HT-29 (cell line): ENCODE measurements at regions not wholly inside any gene's neighbourhood (a gene's known extent, or its start where the extent isn't known, plus 50 kb on each side); places are given as distances from the start of the nearest gene placed in this dataset.
"Not testable (repeated sequence)": the region's sequence is repeated elsewhere in the genome, so short reads cannot be mapped to it uniquely, and the experiment has no call there.

ENCODE experiments used
- DNase-seq: peaks from one replicate; pipeline ENCODE4 v3.0.0-alpha.2; 2015; ENCODE audit warnings: low spot score

DNA sequence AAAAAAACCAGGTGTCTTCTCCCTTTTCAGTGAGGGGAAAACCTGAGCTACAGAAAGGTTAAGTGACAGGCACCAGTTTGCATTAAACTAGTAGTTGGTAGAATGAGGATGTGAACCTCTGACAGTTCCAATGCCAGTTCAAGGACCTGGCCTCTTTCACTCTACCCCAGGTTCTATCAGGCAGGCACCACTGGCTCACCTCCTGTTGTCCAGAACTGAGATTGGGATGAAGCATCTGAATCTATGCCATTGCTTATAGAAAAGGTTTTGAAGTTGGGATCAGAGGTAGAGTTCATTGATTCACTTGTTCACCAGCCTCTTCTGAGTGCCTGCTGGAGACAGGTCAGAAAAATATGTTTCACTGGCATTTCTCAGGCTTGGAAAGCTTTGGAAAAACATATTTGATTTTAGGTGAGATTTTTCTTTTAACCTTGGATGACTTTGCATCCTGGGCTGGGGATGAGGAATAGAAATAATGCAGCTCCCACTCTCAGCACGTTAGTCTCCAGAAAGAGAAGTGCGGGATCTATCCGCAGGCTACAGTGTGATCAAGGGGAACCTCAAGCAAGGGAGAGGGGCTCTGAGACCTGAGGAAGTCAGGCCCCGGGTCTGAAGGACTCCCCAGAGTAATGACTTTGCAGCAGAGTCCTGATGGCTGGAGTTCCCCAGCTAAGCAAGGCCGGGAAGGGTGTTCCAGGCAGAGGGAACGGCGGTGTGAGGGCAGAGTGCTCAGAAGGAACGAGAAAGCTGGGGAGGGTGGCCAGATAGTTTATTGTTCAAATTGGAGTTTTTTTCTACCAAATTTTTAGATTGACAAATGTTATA, 250.3 kb downstream of the MYCN start:
- no peak for DNase-seq

GRCh38 chr2:16189836-16190160, 249.4 kb downstream of the MYCN start:
- no peak for DNase-seq

DNA sequence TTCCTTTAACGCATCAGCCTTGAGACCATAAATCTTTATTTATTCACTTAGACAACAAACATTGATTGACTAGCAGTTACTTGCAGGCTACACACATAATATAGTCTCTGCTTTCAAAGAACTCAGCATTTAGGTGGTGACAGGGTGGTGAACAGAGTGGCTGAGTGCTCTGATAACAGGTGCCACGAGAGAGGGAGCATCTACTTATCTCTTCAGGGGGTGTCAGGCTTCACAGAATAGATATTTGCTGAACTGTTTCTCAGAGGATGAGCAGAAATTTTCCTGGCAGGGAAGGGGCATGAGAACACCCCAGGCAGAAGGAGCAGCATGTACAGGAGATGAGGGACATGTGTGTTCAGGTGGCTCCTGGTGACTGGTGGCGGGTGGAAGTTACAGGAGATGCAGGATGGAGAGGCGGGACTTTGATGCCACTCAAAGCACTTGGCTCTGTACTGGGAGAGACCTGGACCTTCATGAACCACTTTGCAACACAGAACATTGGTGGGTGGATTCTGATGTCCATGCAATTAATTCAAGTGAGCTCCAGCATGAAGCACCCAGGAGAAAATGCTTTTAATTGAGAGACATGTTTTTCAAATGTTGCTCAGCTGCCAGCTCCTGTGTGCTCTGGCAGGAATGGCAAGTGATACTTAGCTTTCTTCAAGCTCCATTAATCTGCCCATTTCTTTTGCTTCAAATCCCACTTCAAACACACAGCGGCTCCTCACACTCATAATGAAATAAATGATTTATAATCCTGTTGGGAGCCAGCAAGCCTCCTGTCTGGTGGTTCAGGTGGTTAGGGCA, 248.9 kb downstream of the MYCN start:
- no peak for DNase-seq

GRCh38 chr2:16188261-16188890, 248.0 kb downstream of the MYCN start:
- no peak for DNase-seq

DNA sequence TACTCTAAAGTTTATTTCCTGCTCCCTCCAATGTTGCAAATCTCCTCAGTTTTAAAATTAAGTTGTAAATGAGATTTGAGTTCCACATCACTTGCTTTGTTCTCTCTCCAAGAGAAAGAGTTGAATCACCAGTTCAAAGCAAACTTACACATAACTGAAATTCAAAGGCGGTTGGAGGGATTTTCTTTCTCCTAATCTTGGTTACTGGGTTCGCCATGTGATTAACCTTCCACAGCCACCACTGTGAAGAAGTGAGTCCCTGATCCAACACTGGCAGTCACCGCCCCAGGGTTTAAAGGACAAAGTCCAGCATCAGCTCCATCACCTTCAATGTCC, 247.1 kb downstream of the MYCN start:
- DNase-seq, result no peak

DNA sequence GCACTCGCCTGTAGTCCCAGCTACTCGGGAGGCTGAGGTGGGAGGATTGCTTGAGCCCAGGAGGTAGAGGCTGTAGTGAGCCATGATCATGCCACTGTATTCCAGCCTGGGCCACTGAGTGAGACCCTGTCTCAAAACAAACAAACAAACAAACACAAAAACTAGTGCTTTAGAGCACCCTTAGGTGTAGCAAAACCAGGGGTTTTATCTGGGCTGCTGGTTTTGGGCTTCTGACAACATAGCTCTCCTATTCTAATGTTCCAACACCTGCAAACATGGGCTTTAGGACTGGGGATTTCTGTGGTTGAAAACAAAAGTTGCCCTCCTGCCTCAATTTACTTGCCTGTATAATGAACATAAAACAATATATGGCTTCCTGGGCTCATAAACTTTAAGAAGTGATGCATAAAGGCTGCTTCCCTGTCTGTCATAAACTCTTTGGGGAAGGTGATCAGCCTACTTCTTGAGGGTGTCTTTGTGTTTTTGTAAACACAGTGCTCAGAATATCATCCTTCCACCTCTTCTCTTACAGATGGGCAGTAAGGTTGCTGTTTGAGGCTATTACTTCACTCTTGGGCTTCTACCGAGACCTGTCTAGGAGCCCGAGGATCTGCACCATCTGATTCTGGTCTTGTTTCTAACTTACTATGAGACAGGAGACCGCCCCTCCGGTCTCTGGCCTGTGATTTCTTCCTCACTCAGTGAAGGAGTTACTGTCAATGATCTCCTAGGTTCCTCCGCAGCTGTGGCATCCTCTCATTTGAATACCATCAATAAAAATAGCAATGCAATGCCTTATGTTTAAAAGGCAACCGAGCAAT, 246.5 kb downstream of the MYCN start:
- DNase-seq, result no peak

- no peak for DNase-seq
Measured at GRCh38 chr2:16185801-16186272, 245.5 kb downstream of the MYCN start.

DNA sequence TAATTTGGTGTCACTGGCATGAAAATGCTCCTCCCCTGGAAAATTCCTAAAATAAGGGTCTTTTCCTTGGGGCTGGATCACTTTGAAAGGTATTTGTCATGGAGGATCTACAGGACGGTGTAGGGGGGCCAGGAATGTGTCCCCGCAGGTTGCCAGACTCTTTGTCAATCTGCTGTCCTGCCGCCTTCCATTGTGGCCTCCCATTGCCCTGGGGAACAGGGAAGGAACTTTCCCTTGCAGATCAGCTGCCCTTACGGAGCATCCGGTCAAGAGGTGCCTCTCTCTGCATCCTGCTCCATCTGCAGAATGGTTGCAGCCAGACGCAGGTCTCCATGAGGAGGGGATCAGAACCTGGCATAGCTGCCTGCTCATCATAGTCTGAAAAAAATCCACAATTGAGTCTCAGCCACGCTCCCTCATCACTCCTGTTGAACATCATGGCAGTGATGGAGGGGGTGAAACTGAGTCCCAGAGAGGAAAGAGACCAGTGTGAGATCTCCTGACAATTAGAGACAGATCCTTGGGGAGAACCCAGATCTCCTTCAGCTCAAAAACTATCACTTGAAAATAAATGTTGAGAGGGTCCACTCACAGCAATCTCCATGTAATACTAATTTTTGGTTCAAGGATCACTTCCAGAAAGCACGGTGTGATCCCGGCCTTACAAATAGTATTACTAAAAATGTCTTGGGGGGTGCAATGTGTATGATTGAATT, 244.8 kb downstream of the MYCN start:
- DNase-seq, result no peak

GRCh38 chr2:16184341-16184890, 244.1 kb downstream of the MYCN start:
- DNase-seq, result no peak

DNA sequence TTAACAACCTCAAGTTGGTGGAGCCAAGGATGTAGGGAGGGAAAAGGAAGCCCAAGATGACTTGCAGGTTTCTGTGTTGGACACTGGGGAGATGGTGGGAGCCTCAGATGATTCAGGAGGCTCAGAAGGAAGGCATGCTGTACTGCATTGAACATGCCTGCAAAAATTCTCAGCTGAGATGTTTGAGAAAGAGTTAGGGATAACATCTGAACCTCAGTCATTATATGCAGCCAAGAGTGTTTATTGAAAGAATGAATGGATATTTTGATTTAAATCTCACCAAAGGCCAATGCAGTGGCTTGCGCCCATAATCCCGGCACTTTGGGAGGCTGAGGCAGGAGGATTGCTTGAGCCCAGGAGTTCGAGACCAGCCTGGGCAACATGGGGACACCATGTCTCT, 243.0 kb downstream of the MYCN start:
- DNase-seq, result no peak

- no peak for DNase-seq
Measured at GRCh38 chr2:16182841-16183240, 242.5 kb downstream of the MYCN start.

DNA sequence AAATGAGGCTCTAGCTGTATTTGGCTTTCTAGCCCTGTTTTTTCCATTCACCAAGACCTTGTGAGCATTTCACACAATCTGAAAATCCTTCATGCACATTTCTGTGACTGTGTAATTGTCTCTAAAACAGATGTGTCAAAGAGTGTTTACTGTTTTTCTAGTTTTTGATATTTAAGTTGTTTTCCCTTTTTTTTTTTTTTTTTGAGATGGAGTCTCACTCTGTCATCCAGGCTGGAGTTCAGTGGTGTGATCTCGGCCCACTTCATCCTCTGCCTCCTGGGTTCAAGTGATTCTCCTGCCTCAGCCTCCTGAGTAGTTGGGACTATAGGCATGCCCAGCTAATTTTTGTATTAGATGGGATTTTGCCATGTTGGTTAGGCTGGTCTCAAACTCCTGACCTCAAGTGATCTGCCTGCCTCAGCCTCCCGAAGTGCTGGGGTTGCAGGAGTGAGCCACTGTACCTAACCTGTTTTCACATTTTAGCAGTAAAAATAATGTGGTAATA, 242.0 kb downstream of the MYCN start:
- DNase-seq, result not testable (repeated sequence)

- DNase-seq, result no peak
Measured at GRCh38 chr2:16181741-16182090, 241.4 kb downstream of the MYCN start.

- no peak for DNase-seq
Measured at GRCh38 chr2:16181062-16181740, 240.9 kb downstream of the MYCN start.

DNA sequence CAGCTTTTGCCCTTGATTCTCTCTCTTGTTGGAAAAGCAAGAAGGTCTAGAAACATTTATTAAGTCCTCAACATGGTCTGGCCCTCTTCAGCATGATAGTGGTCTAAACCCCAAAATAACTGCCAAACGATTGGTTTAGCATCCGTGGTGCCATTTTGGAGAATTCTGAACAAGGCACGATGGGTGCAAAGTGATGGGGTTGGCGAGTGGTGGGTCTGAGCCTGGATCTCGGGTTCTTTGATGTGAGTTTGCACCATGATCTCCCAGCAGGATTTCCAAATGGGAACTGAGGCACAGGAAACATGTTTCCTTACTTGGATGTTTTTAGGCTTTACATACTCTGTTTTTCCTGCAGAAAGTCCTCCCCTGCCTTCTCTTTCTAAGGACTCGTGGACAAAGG, 240.3 kb downstream of the MYCN start:
- no peak for DNase-seq

- DNase-seq, result no peak
Measured at GRCh38 chr2:16179701-16180416, 239.5 kb downstream of the MYCN start.

DNA sequence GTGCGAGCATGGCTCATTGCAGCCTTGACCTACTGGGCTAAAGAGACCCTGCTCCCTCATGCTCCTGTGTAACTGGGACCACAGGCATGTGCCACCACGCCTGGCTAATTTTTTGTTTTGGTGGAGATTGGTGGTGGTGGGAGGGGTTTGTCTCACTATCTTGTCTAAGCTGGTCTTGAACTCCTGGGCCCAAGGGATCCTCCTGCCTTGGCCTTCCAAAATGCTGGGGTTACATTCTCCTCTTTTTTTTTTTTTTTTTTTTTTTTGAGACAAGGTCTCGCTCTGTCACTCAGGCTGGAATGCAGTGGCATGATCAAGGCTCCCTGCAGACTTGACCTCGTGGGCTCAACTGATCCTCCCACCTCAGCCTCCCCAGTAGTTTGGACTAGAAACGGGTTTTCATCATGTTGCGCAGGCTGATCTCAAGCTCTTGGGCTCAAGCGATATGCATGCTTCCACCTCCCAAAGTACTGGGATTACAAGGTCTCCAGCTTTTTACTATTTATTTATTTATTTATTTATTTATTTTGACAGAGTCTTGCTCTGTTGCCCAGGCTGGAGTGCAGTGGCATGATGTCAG, 238.3 kb downstream of the MYCN start:
- no peak for DNase-seq

- DNase-seq, result no peak
Measured at GRCh38 chr2:16177671-16178180, 237.4 kb downstream of the MYCN start.

- no peak for DNase-seq
Measured at GRCh38 chr2:16176971-16177480, 236.7 kb downstream of the MYCN start.
